Suprapubic skin (tissue), 4 donors: ENCODE measurements at regions not wholly inside any gene's neighbourhood (a gene's known extent, or its start where the extent isn't known, plus 50 kb on each side); places are given as distances from the start of the nearest gene placed in this dataset.

ENCODE experiments used
- DNase-seq, 2 donors: peaks; one replicate each; pipeline ENCODE4 v3.0.0-alpha.2; 2019; ENCODE audit warnings: low spot score in 2 of 2
- H3K27ac ChIP-seq: fragments of 200-600 bp; sonication (generic); one replicate; pipeline ENCODE4 v1.5.1; 2019
- H3K27me3 ChIP-seq: fragments of 200-600 bp; sonication (generic); one replicate; pipeline ENCODE4 v1.5.1; 2019
- H3K36me3 ChIP-seq: fragments of 200-600 bp; sonication (generic); one replicate; pipeline ENCODE4 v1.5.1; 2019
- H3K4me1 ChIP-seq: fragments of 200-600 bp; sonication (generic); one replicate; pipeline ENCODE4 v1.5.1; 2019
- H3K4me3 ChIP-seq: fragments of 200-600 bp; sonication (generic); one replicate; pipeline ENCODE4 v1.5.1; 2019; ENCODE audit warnings: mild to moderate bottlenecking
- H3K9me3 ChIP-seq: fragments of 200-600 bp; sonication (generic); one replicate; pipeline ENCODE4 v1.5.1; 2019
- EP300 ChIP-seq: sonication (generic); formaldehyde crosslinking; IDR thresholded peaks from one replicate; pipeline ENCODE4 v1.6.1; 2017; ENCODE audit warnings: antibody characterized with exemption
- POLR2A ChIP-seq, 2 donors: fragments of 450-650 bp; IDR thresholded peaks; one replicate each; pipeline ENCODE4 v1.6.1; 2017; ENCODE audit warnings: antibody characterized with exemption in 2 of 2, mild to moderate bottlenecking in 2 of 2, moderate library complexity in 2 of 2
- POLR2AphosphoS5 ChIP-seq, 3 donors: sonication (generic); formaldehyde crosslinking; IDR thresholded peaks; one replicate each; pipeline ENCODE4 v1.6.1; 2017; ENCODE audit warnings: antibody characterized with exemption in 3 of 3
- WGBS: methylation state at CpG from one replicate; pipeline ENCODE4 v1.1.5; 2018; 5-methylcytosine and 5-hydroxymethylcytosine counted together
- TF ChIP-seq, protein P1 (sequence below), 2 donors: fragments of 200-600 bp in 1 of 2; fragments of 450-650 bp in 1 of 2; sonication (generic) in 1 of 2; IDR thresholded peaks; one replicate each; pipeline ENCODE4 v1.5.1; 2016 to 2019; ENCODE audit warnings: antibody characterized with exemption in 2 of 2, mild to moderate bottlenecking in 1 of 2, moderate library complexity in 1 of 2

DNA sequence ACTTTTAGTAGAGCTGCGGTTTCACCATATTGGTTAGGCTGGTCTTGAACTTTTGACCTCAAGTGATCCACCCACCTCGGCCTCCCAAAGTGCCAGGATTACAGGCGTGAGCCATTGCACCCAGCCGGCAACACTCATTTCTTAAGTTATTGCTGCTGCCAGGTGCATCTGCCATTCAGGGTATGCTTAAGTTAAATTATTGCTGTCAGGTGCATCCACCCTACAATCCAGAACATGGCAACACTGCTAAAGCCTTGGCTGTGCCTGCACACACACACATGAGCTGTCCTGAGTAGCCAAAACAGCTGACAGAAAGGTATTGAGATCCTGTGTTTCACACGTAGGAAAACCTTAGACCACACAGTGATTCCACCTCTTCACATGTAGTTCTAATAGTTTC lies 148.2 kb downstream of the FAM161A start:
- Histone ChIP-seq H3K4me3 (no peak overlapping the region), H3K4me1 (no peaks in the 10 kb centered on the region), H3K9me3 (no peaks in the 10 kb centered on the region), H3K27ac (no peak overlapping the region), H3K36me3 (no peaks in the 10 kb centered on the region), H3K27me3 (no peaks in the 10 kb centered on the region)
- 83% methylated on average over 5 of the region's 5 CpGs for WGBS
- no peak for DNase-seq
- TF ChIP-seq POLR2AphosphoS5 (IDR thresholded peaks at IDR 0.05) = no peak
- TF ChIP-seq EP300 = no peak
- no peak for TF ChIP-seq POLR2A (IDR thresholded peaks at IDR 0.05)
- TF ChIP-seq, protein P1, sequence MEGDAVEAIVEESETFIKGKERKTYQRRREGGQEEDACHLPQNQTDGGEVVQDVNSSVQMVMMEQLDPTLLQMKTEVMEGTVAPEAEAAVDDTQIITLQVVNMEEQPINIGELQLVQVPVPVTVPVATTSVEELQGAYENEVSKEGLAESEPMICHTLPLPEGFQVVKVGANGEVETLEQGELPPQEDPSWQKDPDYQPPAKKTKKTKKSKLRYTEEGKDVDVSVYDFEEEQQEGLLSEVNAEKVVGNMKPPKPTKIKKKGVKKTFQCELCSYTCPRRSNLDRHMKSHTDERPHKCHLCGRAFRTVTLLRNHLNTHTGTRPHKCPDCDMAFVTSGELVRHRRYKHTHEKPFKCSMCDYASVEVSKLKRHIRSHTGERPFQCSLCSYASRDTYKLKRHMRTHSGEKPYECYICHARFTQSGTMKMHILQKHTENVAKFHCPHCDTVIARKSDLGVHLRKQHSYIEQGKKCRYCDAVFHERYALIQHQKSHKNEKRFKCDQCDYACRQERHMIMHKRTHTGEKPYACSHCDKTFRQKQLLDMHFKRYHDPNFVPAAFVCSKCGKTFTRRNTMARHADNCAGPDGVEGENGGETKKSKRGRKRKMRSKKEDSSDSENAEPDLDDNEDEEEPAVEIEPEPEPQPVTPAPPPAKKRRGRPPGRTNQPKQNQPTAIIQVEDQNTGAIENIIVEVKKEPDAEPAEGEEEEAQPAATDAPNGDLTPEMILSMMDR (IDR thresholded peaks at IDR 0.05) = no peak

DNA sequence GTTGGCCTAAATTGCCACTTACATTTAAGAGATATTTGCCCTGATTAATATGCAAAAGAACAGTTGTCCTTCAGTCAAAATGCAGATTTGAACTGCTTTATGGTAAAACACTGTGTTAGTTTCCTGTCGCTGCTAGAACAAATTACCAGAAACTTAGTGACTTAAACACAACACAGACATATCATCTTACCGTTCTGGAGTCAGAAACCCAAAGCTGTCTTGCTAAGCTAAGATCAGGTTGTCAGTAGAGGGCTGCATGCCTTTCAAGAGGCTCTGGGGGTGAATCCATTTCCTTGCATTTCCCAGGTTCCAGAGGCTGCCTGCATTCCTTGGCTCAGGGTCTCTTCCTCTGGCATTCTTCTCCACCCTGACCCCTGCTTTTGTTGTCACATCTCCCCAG lies 149.5 kb downstream of the FAM161A start:
- Histone ChIP-seq H3K27ac (no peak overlapping the region), H3K9me3 (no peaks in the 10 kb centered on the region), H3K27me3 (no peaks in the 10 kb centered on the region), H3K4me1 (no peaks in the 10 kb centered on the region), H3K4me3 (no peak overlapping the region), H3K36me3 (no peaks in the 10 kb centered on the region)
- 89% methylated on average over 2 of the region's 2 CpGs for WGBS
- no peak for DNase-seq
- TF ChIP-seq POLR2A (IDR thresholded peaks at IDR 0.05) (no peak), EP300 (no peak), POLR2AphosphoS5 (IDR thresholded peaks at IDR 0.05) (no peak)
- TF ChIP-seq, protein P1 (IDR thresholded peaks at IDR 0.05) = no peak

DNA sequence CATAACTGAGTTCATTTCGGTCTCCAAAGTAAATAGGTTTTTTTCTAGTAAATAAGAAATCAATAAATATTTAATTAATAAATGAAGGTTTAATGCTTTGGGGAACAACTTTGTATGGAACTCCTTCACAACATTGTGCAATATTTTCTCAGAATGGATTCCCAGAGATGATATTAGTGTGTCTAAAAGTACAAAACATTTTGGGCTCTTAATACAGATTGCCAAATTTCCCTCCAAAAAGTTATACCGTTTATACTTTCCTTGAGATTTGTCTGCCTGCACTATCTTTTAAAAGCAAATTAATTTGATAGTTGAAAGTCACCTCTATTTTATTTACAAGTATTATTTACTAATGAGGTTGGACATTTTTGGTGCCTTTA lies 151.8 kb downstream of the FAM161A start:
- no peaks in the 10 kb centered on the region for H3K36me3 ChIP-seq
- 56% methylated on average over 2 of the region's 2 CpGs for WGBS
- TF ChIP-seq EP300 = no peak
- TF ChIP-seq, protein P1 (IDR thresholded peaks at IDR 0.05) = no peak
- TF ChIP-seq POLR2A (IDR thresholded peaks at IDR 0.05) = no peak
- TF ChIP-seq POLR2AphosphoS5 (IDR thresholded peaks at IDR 0.05) = no peak
- H3K27me3 ChIP-seq = no peaks in the 10 kb centered on the region
- no peaks in the 10 kb centered on the region for H3K4me1 ChIP-seq
- H3K27ac ChIP-seq = no peak overlapping the region
- no peak for DNase-seq
- H3K4me3 ChIP-seq = no peak overlapping the region
- H3K9me3 ChIP-seq = no peaks in the 10 kb centered on the region

DNA sequence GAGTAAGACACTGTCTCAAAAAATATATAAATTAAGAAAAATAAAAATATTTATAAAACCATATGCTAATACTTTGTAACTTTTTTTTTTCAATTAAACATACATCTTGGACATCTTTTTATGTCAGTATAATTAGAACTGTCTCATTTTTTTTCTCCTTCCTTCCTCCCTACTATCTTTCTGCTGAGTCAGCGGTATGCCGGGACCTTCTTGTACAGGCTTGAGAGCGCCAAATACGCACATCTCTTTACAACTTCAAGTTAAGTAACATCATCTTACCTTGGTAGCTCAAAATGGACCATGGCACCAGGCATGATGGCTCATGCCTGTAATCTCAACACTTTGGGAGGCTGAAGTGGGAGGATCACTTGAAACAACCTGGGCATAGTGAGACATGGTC lies 153.4 kb downstream of the FAM161A start:
- H3K4me3 ChIP-seq = no peak overlapping the region
- no peaks in the 10 kb centered on the region for H3K9me3 ChIP-seq
- no peak for TF ChIP-seq POLR2A (IDR thresholded peaks at IDR 0.05)
- no peak for TF ChIP-seq EP300
- TF ChIP-seq, protein P1 (IDR thresholded peaks at IDR 0.05) = no peak
- no peak for TF ChIP-seq POLR2AphosphoS5 (IDR thresholded peaks at IDR 0.05)
- H3K27ac ChIP-seq = no peak overlapping the region
- no peaks in the 10 kb centered on the region for H3K27me3 ChIP-seq
- WGBS = 83% methylated on average over 4 of the region's 4 CpGs
- no peaks in the 10 kb centered on the region for H3K36me3 ChIP-seq
- DNase-seq = no peak
- H3K4me1 ChIP-seq = peaks cover under 1% of the 10 kb centered on the region

DNA sequence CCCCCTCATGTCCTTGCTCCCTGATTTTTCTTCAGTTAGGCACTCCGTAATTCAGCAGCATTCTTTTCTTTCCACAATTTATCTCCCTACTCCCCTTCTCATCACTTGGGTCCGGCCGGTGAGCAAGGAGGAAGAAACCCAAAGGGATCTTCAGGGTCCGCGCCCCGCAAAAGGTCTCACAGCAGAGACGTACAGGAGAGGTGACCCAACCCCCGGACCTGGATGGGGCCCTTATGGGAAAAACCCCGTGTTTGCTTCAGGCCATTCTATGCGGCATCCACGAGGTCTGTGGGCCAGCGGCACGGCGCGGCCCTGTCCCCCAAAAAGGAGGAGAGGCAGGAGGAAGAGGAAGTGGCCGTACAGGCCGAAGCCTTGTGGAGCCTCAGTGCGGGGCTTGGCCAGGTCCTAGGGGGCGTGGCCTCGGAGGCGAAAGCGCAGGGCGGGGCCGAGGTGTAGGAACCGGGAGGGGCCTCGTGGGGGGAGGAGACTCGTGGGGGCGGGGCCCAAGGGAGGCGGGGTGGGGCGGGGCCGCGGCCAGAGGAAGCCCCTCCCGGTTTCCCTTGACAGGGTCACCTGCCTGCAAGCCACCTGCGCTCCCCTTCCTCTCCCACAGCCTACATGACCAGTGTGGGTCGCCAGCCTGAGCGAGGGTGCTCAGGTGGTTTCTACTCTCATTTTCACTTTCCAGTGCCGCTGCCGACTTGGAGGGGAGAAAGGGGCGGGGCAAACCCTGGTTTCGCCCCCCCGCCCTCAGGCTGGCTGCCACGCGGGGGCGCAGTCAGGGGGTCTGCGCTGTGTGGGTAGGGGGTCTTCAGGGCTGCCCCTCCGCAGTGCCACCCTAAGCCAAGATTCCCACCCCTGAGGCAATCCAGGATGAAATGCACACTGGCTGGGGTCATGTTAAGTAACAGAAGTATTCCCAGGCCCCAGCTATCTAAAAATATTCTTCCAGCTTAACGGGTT lies 156.4 kb upstream of the XPO1 start:
- Histone ChIP-seq H3K4me1 (peaks cover 13% of the 10 kb centered on the region), H3K4me3 (peak overlapping the region; percentile 82), H3K27ac (peak overlapping the region; percentile 66), H3K27me3 (no peaks in the 10 kb centered on the region), H3K36me3 (no peaks in the 10 kb centered on the region), H3K9me3 (no peaks in the 10 kb centered on the region)
- WGBS = 5% methylated on average over 30 of the region's 47 CpGs
- TF ChIP-seq POLR2A (IDR thresholded peaks at IDR 0.05) = peak in 1 of 2 donors; percentile 50
- TF ChIP-seq EP300 = no peak
- TF ChIP-seq POLR2AphosphoS5 (IDR thresholded peaks at IDR 0.05) = peak in 2 of 3 donors; percentile 26 to 69
- TF ChIP-seq, protein P1 (IDR thresholded peaks at IDR 0.05) = peak in 1 of 2 donors; percentile 29
- peak; percentile 96 for DNase-seq
